ENCODE measurements at regions not wholly inside any gene's neighbourhood (a gene's known extent, or its start where the extent isn't known, plus 50 kb on each side); places are given as distances from the start of the nearest gene placed in this dataset.

GRCh38 chr11:110379936-110380335 lies 49.8 kb upstream of the FDX1 start:
- no peak for TF ChIP-seq CTCF (conservative IDR thresholded peaks at IDR 0.05; ENCODE audit: low read depth in 2 of 2)
- no peak for TF ChIP-seq EZH2 (IDR thresholded peaks at IDR 0.05; ENCODE audit: low read depth, unreplicated experiment)
- TF ChIP-seq ETS1 (IDR thresholded peaks at IDR 0.05), result no peak
- TF ChIP-seq POLR2AphosphoS5 (IDR thresholded peaks at IDR 0.05; ENCODE audit: low read depth), result no peak
- TF ChIP-seq REST (IDR thresholded peaks at IDR 0.05; ENCODE audit: unreplicated experiment), result no peak
- TF ChIP-seq EZH2phosphoT487 (IDR thresholded peaks at IDR 0.05; ENCODE audit: unreplicated experiment), result no peak
- TF ChIP-seq CREB1 (CRISPR knock-in tag; IDR thresholded peaks at IDR 0.05; ENCODE audit: low read depth), result no peak
- no peak for TF ChIP-seq JUNB (IDR thresholded peaks at IDR 0.05; ENCODE audit: unreplicated experiment)
- TF ChIP-seq STAT1 (IDR thresholded peaks at IDR 0.05; ENCODE audit: unreplicated experiment), result no peak
- TF ChIP-seq ZNF331 (CRISPR knock-in tag; IDR thresholded peaks at IDR 0.05; ENCODE audit: low read depth), result no peak
- no peak for TF ChIP-seq NANOG (IDR thresholded peaks at IDR 0.05; ENCODE audit: borderline replicate concordance)
- TF ChIP-seq ZNF114 (CRISPR knock-in tag; IDR thresholded peaks at IDR 0.05), result no peak
- TF ChIP-seq ZNF462 (CRISPR knock-in tag; IDR thresholded peaks at IDR 0.05), result no peak
